ENCODE measurements at regions not wholly inside any gene's neighbourhood (a gene's known extent, or its start where the extent isn't known, plus 50 kb on each side); places are given as distances from the start of the nearest gene placed in this dataset.

DNA sequence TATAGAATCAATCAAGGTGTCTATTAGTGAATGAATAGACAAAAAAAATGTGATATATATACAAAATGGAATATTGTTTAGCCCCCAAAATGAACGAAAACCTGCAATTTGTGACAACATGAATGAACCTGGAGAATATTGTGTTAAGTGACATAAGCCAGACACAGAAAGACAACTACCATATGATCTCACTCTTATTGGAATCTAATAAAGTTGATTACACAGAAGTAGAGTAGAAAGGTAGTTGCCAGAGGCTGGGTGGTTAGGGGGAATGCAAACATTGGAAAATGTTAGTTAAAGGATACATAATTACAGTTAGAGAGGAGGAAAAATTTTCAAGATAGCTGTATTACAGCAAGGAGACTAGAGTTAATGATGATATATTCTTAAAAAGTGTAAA, 1962.3 kb downstream of the EFNA5 start:
- H3K27ac Mint-ChIP-seq (ENCODE audit: unreplicated experiment): no peak overlapping the region
- no peak overlapping the region for H3K4me3 Mint-ChIP-seq (ENCODE audit: unreplicated experiment)
- DNase-seq (ENCODE audit: low spot score): no peak
- H3K36me3 Mint-ChIP-seq (ENCODE audit: low read depth, unreplicated experiment): no peaks in the 10 kb centered on the region
- peaks cover 3% of the 10 kb centered on the region for H3K27me3 Mint-ChIP-seq (ENCODE audit: unreplicated experiment)
- no peak for TF ChIP-seq CTCF (IDR thresholded peaks at IDR 0.05; ENCODE audit: unreplicated experiment)
- H3K4me1 Mint-ChIP-seq (ENCODE audit: unreplicated experiment): no peaks in the 10 kb centered on the region
- H3K9me3 Mint-ChIP-seq (ENCODE audit: unreplicated experiment): no peaks in the 10 kb centered on the region

DNA sequence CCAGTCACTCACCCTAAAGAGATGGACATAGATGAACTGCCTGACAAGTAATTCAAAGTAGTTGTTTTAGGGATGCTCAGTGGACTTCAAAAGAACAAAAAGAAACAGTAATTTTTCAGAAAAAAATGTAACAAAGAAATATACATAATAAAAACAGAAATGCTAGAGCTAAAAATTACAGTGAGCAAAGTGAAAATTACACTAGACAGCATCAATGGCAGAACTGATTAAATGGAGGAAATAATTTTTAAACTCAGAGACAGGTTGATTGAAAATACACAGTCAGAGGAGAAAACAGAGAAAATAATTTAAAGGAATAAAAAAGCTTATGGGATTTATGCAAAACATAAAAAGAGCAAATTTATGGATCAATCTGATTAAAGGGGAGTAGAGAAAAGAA, 1968.4 kb downstream of the EFNA5 start:
- Mint-ChIP-seq H3K36me3 (ENCODE audit: low read depth, unreplicated experiment) (no peaks in the 10 kb centered on the region), H3K9me3 (ENCODE audit: unreplicated experiment) (no peaks in the 10 kb centered on the region), H3K4me1 (ENCODE audit: unreplicated experiment) (no peaks in the 10 kb centered on the region), H3K27ac (ENCODE audit: unreplicated experiment) (no peak overlapping the region), H3K4me3 (ENCODE audit: unreplicated experiment) (no peak overlapping the region), H3K27me3 (ENCODE audit: unreplicated experiment) (peaks cover 3% of the 10 kb centered on the region)
- no peak for TF ChIP-seq CTCF (IDR thresholded peaks at IDR 0.05; ENCODE audit: unreplicated experiment)
- DNase-seq (ENCODE audit: low spot score): no peak

DNA sequence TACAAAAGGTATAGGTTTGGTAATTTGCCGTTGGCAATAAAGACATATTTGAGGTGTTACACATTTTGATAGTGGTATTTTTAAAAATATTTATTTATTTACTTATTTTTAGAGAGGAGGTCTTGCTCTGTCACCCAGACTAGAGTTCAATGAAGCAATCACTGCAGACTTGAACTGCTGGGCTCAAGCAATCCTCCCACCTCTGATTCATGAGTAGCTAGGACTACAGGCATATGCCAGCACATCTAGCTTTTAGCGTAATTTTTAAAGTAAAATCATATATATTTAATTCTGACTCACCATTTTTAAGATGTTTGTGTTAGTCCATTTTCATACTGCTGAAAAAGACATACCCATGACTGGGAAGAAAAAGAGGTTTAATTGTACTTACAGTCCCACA, 1974.3 kb downstream of the EFNA5 start:
- no peaks in the 10 kb centered on the region for H3K4me1 Mint-ChIP-seq (ENCODE audit: unreplicated experiment)
- no peak overlapping the region for H3K27ac Mint-ChIP-seq (ENCODE audit: unreplicated experiment)
- DNase-seq (ENCODE audit: low spot score): no peak
- no peak for TF ChIP-seq CTCF (IDR thresholded peaks at IDR 0.05; ENCODE audit: unreplicated experiment)
- no peak overlapping the region for H3K4me3 Mint-ChIP-seq (ENCODE audit: unreplicated experiment)
- H3K27me3 Mint-ChIP-seq (ENCODE audit: unreplicated experiment): peaks cover 3% of the 10 kb centered on the region
- no peaks in the 10 kb centered on the region for H3K36me3 Mint-ChIP-seq (ENCODE audit: low read depth, unreplicated experiment)
- H3K9me3 Mint-ChIP-seq (ENCODE audit: unreplicated experiment): no peaks in the 10 kb centered on the region

DNA sequence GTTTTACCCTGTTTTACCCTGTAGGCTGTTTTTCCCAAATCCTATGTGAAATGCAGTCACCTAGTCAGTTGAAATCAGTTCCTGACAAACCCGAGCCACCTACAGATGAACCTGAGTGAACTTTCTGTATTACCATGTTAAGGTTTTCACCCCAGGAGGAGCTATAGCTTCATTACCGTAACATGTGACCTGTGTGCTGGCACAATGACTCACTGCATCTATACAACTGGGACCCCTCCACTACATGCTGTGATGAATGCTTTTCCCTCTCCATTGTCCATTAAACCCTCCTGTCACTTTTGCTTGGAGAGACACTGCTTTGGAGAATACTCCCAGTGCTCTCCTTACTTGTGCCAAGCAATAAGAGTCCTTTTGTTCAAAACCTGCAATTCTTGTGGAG, 1974.8 kb downstream of the EFNA5 start:
- Mint-ChIP-seq H3K27me3 (ENCODE audit: unreplicated experiment) (peaks cover 3% of the 10 kb centered on the region), H3K27ac (ENCODE audit: unreplicated experiment) (no peak overlapping the region), H3K9me3 (ENCODE audit: unreplicated experiment) (no peaks in the 10 kb centered on the region), H3K36me3 (ENCODE audit: low read depth, unreplicated experiment) (no peaks in the 10 kb centered on the region), H3K4me1 (ENCODE audit: unreplicated experiment) (no peaks in the 10 kb centered on the region), H3K4me3 (ENCODE audit: unreplicated experiment) (no peak overlapping the region)
- no peak for TF ChIP-seq CTCF (IDR thresholded peaks at IDR 0.05; ENCODE audit: unreplicated experiment)
- DNase-seq (ENCODE audit: low spot score): no peak

DNA sequence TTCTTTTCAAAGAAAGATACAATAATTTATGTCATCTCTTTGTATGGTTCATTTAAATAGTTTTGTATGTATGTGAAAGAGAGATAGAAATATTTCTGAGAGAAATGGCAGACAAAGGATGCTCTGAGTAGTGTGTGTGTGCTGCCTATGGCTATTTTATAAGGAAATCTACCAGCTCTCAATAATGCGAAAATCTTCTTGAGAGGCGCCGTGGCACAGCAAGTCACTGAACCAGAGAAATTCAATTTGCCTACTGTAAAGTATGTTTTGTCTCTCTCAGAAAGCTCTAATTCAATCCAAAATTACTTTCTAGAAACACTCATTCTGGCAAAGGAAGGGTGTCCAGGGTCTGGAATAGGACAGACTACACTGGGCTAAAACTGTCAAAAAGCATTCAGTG, 1981.1 kb downstream of the EFNA5 start:
- DNase-seq (ENCODE audit: low spot score): no peak
- no peak for TF ChIP-seq CTCF (IDR thresholded peaks at IDR 0.05; ENCODE audit: unreplicated experiment)
- H3K27ac Mint-ChIP-seq (ENCODE audit: unreplicated experiment): no peak overlapping the region
- H3K36me3 Mint-ChIP-seq (ENCODE audit: low read depth, unreplicated experiment): no peaks in the 10 kb centered on the region
- peaks cover 3% of the 10 kb centered on the region for H3K27me3 Mint-ChIP-seq (ENCODE audit: unreplicated experiment)
- H3K4me3 Mint-ChIP-seq (ENCODE audit: unreplicated experiment): no peak overlapping the region
- H3K9me3 Mint-ChIP-seq (ENCODE audit: unreplicated experiment): no peaks in the 10 kb centered on the region
- H3K4me1 Mint-ChIP-seq (ENCODE audit: unreplicated experiment): no peaks in the 10 kb centered on the region

Measured in endothelial cell (in vitro differentiated cells).